ENCODE measurements at regions not wholly inside any gene's neighbourhood (a gene's known extent, or its start where the extent isn't known, plus 50 kb on each side); places are given as distances from the start of the nearest gene placed in this dataset.

- Histone ChIP-seq H3K4me1 (ENCODE audit: insufficient read depth, insufficient read length) (no peaks in the 10 kb centered on the region), H3K36me3 (ENCODE audit: insufficient read depth, insufficient read length, low read length) (no peaks in the 10 kb centered on the region), H3K9me3 (ENCODE audit: insufficient read depth, low read length) (no peaks in the 10 kb centered on the region), H3K27me3 (ENCODE audit: insufficient read depth, insufficient read length) (no peaks in the 10 kb centered on the region), H3K9ac (ENCODE audit: insufficient read length, low read depth) (no peak overlapping the region), H3K4me3 (ENCODE audit: insufficient read length, low read depth) (no peak overlapping the region)
- TF ChIP-seq SUZ12 (IDR thresholded peaks at IDR 0.05; ENCODE audit: extremely low read depth, insufficient read depth, insufficient read length) = no peak
- DNase-seq (ENCODE audit: low read depth, low spot score) = no peak
These were observed 813.6 kb upstream of the ADGRL2 start for GRCh38 chr1:80987106-80987505.

- no peaks in the 10 kb centered on the region for H3K4me1 ChIP-seq (ENCODE audit: insufficient read depth, insufficient read length)
- H3K9me3 ChIP-seq (ENCODE audit: insufficient read depth, low read length) = no peaks in the 10 kb centered on the region
- no peaks in the 10 kb centered on the region for H3K36me3 ChIP-seq (ENCODE audit: insufficient read depth, insufficient read length, low read length)
- TF ChIP-seq SUZ12 (IDR thresholded peaks at IDR 0.05; ENCODE audit: extremely low read depth, insufficient read depth, insufficient read length) (no peak), ZNF274 (IDR thresholded peaks at IDR 0.05; ENCODE audit: low read depth, low read length) (no peak), YY1 (IDR thresholded peaks at IDR 0.05; ENCODE audit: insufficient read depth, insufficient read length) (no peak)
- no peaks in the 10 kb centered on the region for H3K27me3 ChIP-seq (ENCODE audit: insufficient read depth, insufficient read length)
- H3K9ac ChIP-seq (ENCODE audit: insufficient read length, low read depth) = no peak overlapping the region
- DNase-seq (ENCODE audit: low read depth, low spot score) = no peak
- H3K4me3 ChIP-seq (ENCODE audit: insufficient read length, low read depth) = no peak overlapping the region
These were observed 817.9 kb upstream of the ADGRL2 start for GRCh38 chr1:80982831-80983230.

- Histone ChIP-seq H3K9ac (ENCODE audit: insufficient read length, low read depth) (no peak overlapping the region), H3K4me1 (ENCODE audit: insufficient read depth, insufficient read length) (no peaks in the 10 kb centered on the region), H3K9me3 (ENCODE audit: insufficient read depth, low read length) (no peaks in the 10 kb centered on the region), H3K36me3 (ENCODE audit: insufficient read depth, insufficient read length, low read length) (no peaks in the 10 kb centered on the region), H3K4me3 (ENCODE audit: insufficient read length, low read depth) (no peak overlapping the region), H3K27me3 (ENCODE audit: insufficient read depth, insufficient read length) (no peaks in the 10 kb centered on the region)
- no peak for DNase-seq (ENCODE audit: low read depth, low spot score)
- TF ChIP-seq YY1 (IDR thresholded peaks at IDR 0.05; ENCODE audit: insufficient read depth, insufficient read length) (no peak), SUZ12 (IDR thresholded peaks at IDR 0.05; ENCODE audit: extremely low read depth, insufficient read depth, insufficient read length) (no peak), ZNF274 (IDR thresholded peaks at IDR 0.05; ENCODE audit: low read depth, low read length) (no peak)
These were observed 827.6 kb upstream of the ADGRL2 start for GRCh38 chr1:80973101-80973500.

GRCh38 chr1:80966266-80966665 is 834.5 kb upstream of the ADGRL2 start:
- no peak for TF ChIP-seq SUZ12 (IDR thresholded peaks at IDR 0.05; ENCODE audit: extremely low read depth, insufficient read depth, insufficient read length)
- no peak for TF ChIP-seq ZNF274 (IDR thresholded peaks at IDR 0.05; ENCODE audit: low read depth, low read length)
- TF ChIP-seq YY1 (IDR thresholded peaks at IDR 0.05; ENCODE audit: insufficient read depth, insufficient read length) = no peak
- no peak for DNase-seq (ENCODE audit: low read depth, low spot score)
- H3K9me3 ChIP-seq (ENCODE audit: insufficient read depth, low read length) = no peaks in the 10 kb centered on the region
- no peaks in the 10 kb centered on the region for H3K4me1 ChIP-seq (ENCODE audit: insufficient read depth, insufficient read length)
- no peak overlapping the region for H3K4me3 ChIP-seq (ENCODE audit: insufficient read length, low read depth)
- no peak overlapping the region for H3K9ac ChIP-seq (ENCODE audit: insufficient read length, low read depth)
- H3K27me3 ChIP-seq (ENCODE audit: insufficient read depth, insufficient read length) = no peaks in the 10 kb centered on the region
- no peaks in the 10 kb centered on the region for H3K36me3 ChIP-seq (ENCODE audit: insufficient read depth, insufficient read length, low read length)

GRCh38 chr1:80962564-80962963 is 838.2 kb upstream of the ADGRL2 start:
- Histone ChIP-seq H3K9me3 (ENCODE audit: insufficient read depth, low read length) (no peaks in the 10 kb centered on the region), H3K27me3 (ENCODE audit: insufficient read depth, insufficient read length) (no peaks in the 10 kb centered on the region), H3K9ac (ENCODE audit: insufficient read length, low read depth) (no peak overlapping the region), H3K4me1 (ENCODE audit: insufficient read depth, insufficient read length) (no peaks in the 10 kb centered on the region), H3K36me3 (ENCODE audit: insufficient read depth, insufficient read length, low read length) (no peaks in the 10 kb centered on the region), H3K4me3 (ENCODE audit: insufficient read length, low read depth) (no peak overlapping the region)
- no peak for TF ChIP-seq ZNF274 (IDR thresholded peaks at IDR 0.05; ENCODE audit: low read depth, low read length)
- no peak for DNase-seq (ENCODE audit: low read depth, low spot score)

- DNase-seq (ENCODE audit: low read depth, low spot score) = no peak
- no peaks in the 10 kb centered on the region for H3K27me3 ChIP-seq (ENCODE audit: insufficient read depth, insufficient read length)
- no peaks in the 10 kb centered on the region for H3K9me3 ChIP-seq (ENCODE audit: insufficient read depth, low read length)
- H3K4me3 ChIP-seq (ENCODE audit: insufficient read length, low read depth) = no peak overlapping the region
- no peak for TF ChIP-seq ZNF274 (IDR thresholded peaks at IDR 0.05; ENCODE audit: low read depth, low read length)
- TF ChIP-seq SUZ12 (IDR thresholded peaks at IDR 0.05; ENCODE audit: extremely low read depth, insufficient read depth, insufficient read length) = no peak
- TF ChIP-seq YY1 (IDR thresholded peaks at IDR 0.05; ENCODE audit: insufficient read depth, insufficient read length) = no peak
- no peaks in the 10 kb centered on the region for H3K4me1 ChIP-seq (ENCODE audit: insufficient read depth, insufficient read length)
- H3K36me3 ChIP-seq (ENCODE audit: insufficient read depth, insufficient read length, low read length) = no peaks in the 10 kb centered on the region
- no peak overlapping the region for H3K9ac ChIP-seq (ENCODE audit: insufficient read length, low read depth)
These were observed 839.1 kb upstream of the ADGRL2 start for GRCh38 chr1:80961464-80962190.

- Histone ChIP-seq H3K36me3 (ENCODE audit: insufficient read depth, insufficient read length, low read length) (no peaks in the 10 kb centered on the region), H3K4me1 (ENCODE audit: insufficient read depth, insufficient read length) (no peaks in the 10 kb centered on the region), H3K9me3 (ENCODE audit: insufficient read depth, low read length) (peaks cover 21% of the 10 kb centered on the region), H3K4me3 (ENCODE audit: insufficient read length, low read depth) (no peak overlapping the region), H3K9ac (ENCODE audit: insufficient read length, low read depth) (no peak overlapping the region), H3K27me3 (ENCODE audit: insufficient read depth, insufficient read length) (no peaks in the 10 kb centered on the region)
- no peak for TF ChIP-seq YY1 (IDR thresholded peaks at IDR 0.05; ENCODE audit: insufficient read depth, insufficient read length)
- no peak for TF ChIP-seq ZNF274 (IDR thresholded peaks at IDR 0.05; ENCODE audit: low read depth, low read length)
- no peak for TF ChIP-seq SUZ12 (IDR thresholded peaks at IDR 0.05; ENCODE audit: extremely low read depth, insufficient read depth, insufficient read length)
- no peak for DNase-seq (ENCODE audit: low read depth, low spot score)
These were observed 867.4 kb upstream of the ADGRL2 start for GRCh38 chr1:80933346-80933745.
